SK-N-SH (cell line): ENCODE measurements at regions not wholly inside any gene's neighbourhood (a gene's known extent, or its start where the extent isn't known, plus 50 kb on each side); places are given as distances from the start of the nearest gene placed in this dataset.

Experiments
- CTCF ChIA-PET: fragments of 300-600, 350-600 bp; formaldehyde crosslinking; extraction: SDS; loops from one replicate; lab custom pipeline; 2021; lab: Yijun Ruan, JAX
- POLR2A ChIA-PET: fragments of 350-600 bp; sonication (Branson Sonifier 250); formaldehyde crosslinking; extraction: SDS; loops from one replicate; lab custom pipeline; 2020; ENCODE audit warnings: antibody characterized with exemption, inconsistent platforms; lab: Yijun Ruan, JAX
- DNase-seq: peaks from one replicate; pipeline ENCODE4 v3.0.0; 2012
- H2AFZ ChIP-seq: fragments of 200-600 bp; sonication (generic); 2 replicates; pipeline ENCODE4 v1.8.1; 2016; ENCODE audit warnings: antibody characterized with exemption, mild to moderate bottlenecking, low read depth
- H3F3A ChIP-seq: fragments of 200-600 bp; sonication (generic); replicated peaks from 2 replicates; pipeline ENCODE3; 2016; ENCODE audit warnings: antibody characterized with exemption, mild to moderate bottlenecking; ENCODE audit not compliant: insufficient read depth
- H3K27ac ChIP-seq, 2 experiments: fragments of 200-500 bp in 1 of 2; fragments of 200-600 bp in 1 of 2; sonication (Bioruptor generic) in 1 of 2; sonication (generic), shearing (Covaris generic) in 1 of 2; 2 replicates each; pipeline versions ENCODE4 v1.5.1 to v1.6.1; 2014 to 2016; ENCODE audit warnings: low read depth in 2 of 2, inconsistent platforms in 1 of 2, low read length in 1 of 2, mild to moderate bottlenecking in 1 of 2, mixed read lengths in 1 of 2
- H3K27me3 ChIP-seq: fragments of 200-600 bp; sonication (generic), shearing (Covaris generic); 2 replicates; pipeline ENCODE4 v1.6.1; 2016; ENCODE audit warnings: mixed run types; ENCODE audit not compliant: insufficient read depth
- H3K36me3 ChIP-seq, 2 experiments: fragments of 200-500 bp in 1 of 2; fragments of 200-600 bp in 1 of 2; sonication (Bioruptor generic) in 1 of 2; sonication (generic) in 1 of 2; replicated peaks in 1 of 2; 2 replicates each; pipeline versions ENCODE3 to v1.5.1; 2014 to 2016; ENCODE audit warnings: low read length in 1 of 2, mild to moderate bottlenecking in 1 of 2; ENCODE audit not compliant: insufficient read depth in 2 of 2, control insufficient read depth in 1 of 2
- H3K4me1 ChIP-seq, 2 experiments: fragments of 200-500 bp in 1 of 2; fragments of 200-600 bp in 1 of 2; sonication (Bioruptor generic) in 1 of 2; sonication (generic), shearing (Covaris generic) in 1 of 2; 2 replicates each; pipeline versions ENCODE4 v1.5.1 to v1.6.1; 2014 to 2016; ENCODE audit warnings: low read depth in 1 of 2, low read length in 1 of 2, mixed run types in 1 of 2; ENCODE audit not compliant: insufficient read depth in 2 of 2, control insufficient read depth in 1 of 2
- H3K4me2 ChIP-seq: fragments of 200-600 bp; sonication (generic), shearing (Covaris generic); 2 replicates; pipeline ENCODE4 v1.6.1; 2017; ENCODE audit warnings: mixed run types
- H3K4me3 ChIP-seq, 2 experiments: fragments of 200-500 bp in 1 of 2; fragments of 200-600 bp in 1 of 2; sonication (Bioruptor generic) in 1 of 2; sonication (generic), shearing (Covaris generic) in 1 of 2; 2 replicates each; pipeline versions ENCODE4 v1.5.1 to v1.8.1; 2014 to 2016; ENCODE audit warnings: low read depth in 2 of 2, inconsistent platforms in 1 of 2, low read length in 1 of 2, mild to moderate bottlenecking in 1 of 2, mixed read lengths in 1 of 2, moderate library complexity in 1 of 2
- H3K79me2 ChIP-seq: fragments of 200-600 bp; sonication (generic); 2 replicates; pipeline ENCODE4 v1.8.1; 2017; ENCODE audit warnings: mild to moderate bottlenecking; ENCODE audit not compliant: insufficient read depth
- H3K9ac ChIP-seq: fragments of 200-600 bp; sonication (generic); 2 replicates; pipeline ENCODE4 v1.6.1; 2017; ENCODE audit warnings: mixed run types
- H3K9me2 ChIP-seq: fragments of 200-600 bp; sonication (generic); 2 replicates; pipeline ENCODE4 v1.6.1; 2017; ENCODE audit warnings: mixed run types
- H3K9me3 ChIP-seq: fragments of 200-600 bp; sonication (generic); 2 replicates; pipeline ENCODE4 v1.6.1; 2017; ENCODE audit warnings: mixed run types, mild to moderate bottlenecking, moderate library complexity
- H4K20me1 ChIP-seq: fragments of 200-600 bp; sonication (generic); 2 replicates; pipeline ENCODE4 v1.6.1; 2017; ENCODE audit warnings: mild to moderate bottlenecking, mixed run types; ENCODE audit not compliant: insufficient read depth
- CHD2 ChIP-seq: fragments of 150-350 bp; IDR thresholded peaks from 2 replicates; pipeline ENCODE4 v1.6.1; 2018; ENCODE audit warnings: low read length; ENCODE audit not compliant: partially characterized antibody
- EP300 ChIP-seq, 2 experiments: IDR thresholded peaks; 2 replicates each; pipeline versions ENCODE4 v1.4.0 to v1.6.1; 2012; ENCODE audit warnings: borderline replicate concordance in 1 of 2, low read depth in 1 of 2, low read length in 1 of 2
- FOSL2 ChIP-seq: IDR thresholded peaks from 2 replicates; pipeline ENCODE4 v1.4.0; 2012; ENCODE audit warnings: low read depth, mild to moderate bottlenecking, moderate library complexity, borderline replicate concordance
- FOXM1 ChIP-seq: IDR thresholded peaks from 2 replicates; pipeline ENCODE4 v1.4.0; 2012; ENCODE audit warnings: low read depth, mild to moderate bottlenecking
- GABPA ChIP-seq: IDR thresholded peaks from 2 replicates; pipeline ENCODE4 v1.4.0; 2012; ENCODE audit warnings: low read depth, mild to moderate bottlenecking
- IRF3 ChIP-seq: fragments of 150-350 bp; IDR thresholded peaks from 2 replicates; pipeline ENCODE4 v1.6.1; 2016; ENCODE audit warnings: mild to moderate bottlenecking, low read depth, low read length
- PBX3 ChIP-seq: IDR thresholded peaks from 2 replicates; pipeline ENCODE4; 2012
- POLR2AphosphoS5 ChIP-seq: IDR thresholded peaks from 2 replicates; pipeline ENCODE4 v1.6.1; 2012; ENCODE audit warnings: low read depth, low read length
- REST ChIP-seq: IDR thresholded peaks from 2 replicates; pipeline ENCODE4 v1.6.1; 2012; ENCODE audit warnings: mild to moderate bottlenecking, low read depth, low read length, moderate library complexity
- SIN3A ChIP-seq: IDR thresholded peaks from 2 replicates; pipeline ENCODE4 v1.6.1; 2012; ENCODE audit warnings: low read depth, mild to moderate bottlenecking, low read length, moderate library complexity, borderline replicate concordance
- SMC3 ChIP-seq: IDR thresholded peaks from 2 replicates; pipeline ENCODE4 v1.6.1; 2012; ENCODE audit warnings: low read depth, low read length, improper control_type of control experiment
- TAF1 ChIP-seq: IDR thresholded peaks from 2 replicates; pipeline ENCODE4 v1.6.1; 2012; ENCODE audit warnings: low read depth, mild to moderate bottlenecking, low read length, moderate library complexity, borderline replicate concordance
- TCF12 ChIP-seq: IDR thresholded peaks from 2 replicates; pipeline ENCODE4 v1.4.0; 2012
- USF1 ChIP-seq: IDR thresholded peaks from 2 replicates; pipeline ENCODE4 v1.4.0; 2012; ENCODE audit warnings: low read depth, borderline replicate concordance
- ZBTB33 ChIP-seq: IDR thresholded peaks from 2 replicates; pipeline ENCODE4 v1.4.0; 2012; ENCODE audit warnings: low read depth, borderline replicate concordance
- WGBS: methylation state at CpG from one replicate; pipeline ENCODE4 v1.1.6; 2017; ENCODE audit warnings: low lambda C conversion rate; 5-methylcytosine and 5-hydroxymethylcytosine counted together

GRCh38 chr4:113827285-113827684 lies 65.7 kb upstream of the CAMK2D start:
- Histone ChIP-seq H3K4me2 (no peak overlapping the region), H2AFZ (no peak overlapping the region; the same call in 1 of the 2 replicates), H4K20me1 (no peaks in the 10 kb centered on the region), H3K9ac (no peak overlapping the region), H3F3A (peaks cover 3% of the 10 kb centered on the region), H3K79me2 (no peaks in the 10 kb centered on the region), H3K9me3 (no peaks in the 10 kb centered on the region), H3K27ac (no peak overlapping the region), H3K27me3 (no peaks in the 10 kb centered on the region), H3K9me2 (no peaks in the 10 kb centered on the region), H3K4me1 (peaks cover 0 to 8% of the 10 kb centered on the region in 2 experiments; a peak in 3 of 4 replicates), H3K4me3 (no peak overlapping the region), H3K36me3 (no peaks in the 10 kb centered on the region)
- ChIA-PET POLR2A (no interaction called here), CTCF (interaction anchor here (1.3 kb wide), 1 partner anchor 22 kb away, joined by 3 read pairs; no protein-coding TSS in a partner anchor)
- TF ChIP-seq CHD2, result no peak
- TF ChIP-seq TCF12, result peak; percentile 44; the same call in 1 of the 2 replicates
- TF ChIP-seq IRF3, result no peak
- peak; percentile 24; the same call in 1 of the 2 replicates for TF ChIP-seq PBX3
- 71% methylated on average over 2 of the region's 2 CpGs for WGBS
- no peak for DNase-seq

- DNase-seq, result no peak
- CTCF ChIA-PET, result interaction anchor here (1.3 kb wide), 1 partner anchor 21 kb away, joined by 3 read pairs; no protein-coding TSS in a partner anchor
- TF ChIP-seq GABPA (no peak), SIN3A (no peak), SMC3 (no peak), USF1 (no peak), FOSL2 (no peak), ZBTB33 (no peak), EP300 (IDR thresholded peaks at IDR 0.05; ENCODE audit: borderline replicate concordance in 1 of 2, low read depth in 1 of 2, low read length in 1 of 2) (no peak), TAF1 (no peak), FOXM1 (no peak), POLR2AphosphoS5 (no peak), PBX3 (no peak), IRF3 (no peak), REST (no peak)
Measured at GRCh38 chr4:113826421-113826820, 64.9 kb upstream of the CAMK2D start.

More at GRCh38 chr4:113826421-113826820, 64.9 kb upstream of the CAMK2D start:
- no peaks in the 10 kb centered on the region for H4K20me1 ChIP-seq
- H3K4me2 ChIP-seq, result no peak overlapping the region
- H3K4me1 ChIP-seq, result peaks cover 0 to 8% of the 10 kb centered on the region in 2 experiments; a peak in 3 of 4 replicates
- H3K27me3 ChIP-seq, result no peaks in the 10 kb centered on the region
- H3K9ac ChIP-seq, result no peak overlapping the region
- H3K4me3 ChIP-seq, result no peak overlapping the region
- no peak overlapping the region for H3K27ac ChIP-seq
- peaks cover 3% of the 10 kb centered on the region for H3F3A ChIP-seq
- no peaks in the 10 kb centered on the region for H3K79me2 ChIP-seq
- WGBS, result 59% methylated on average over 2 of the region's 2 CpGs
- H3K36me3 ChIP-seq, result no peaks in the 10 kb centered on the region
- H2AFZ ChIP-seq, result no peak overlapping the region
- POLR2A ChIA-PET, result no interaction called here
- H3K9me2 ChIP-seq, result no peaks in the 10 kb centered on the region
- H3K9me3 ChIP-seq, result no peaks in the 10 kb centered on the region
